ENCODE measurements at regions not wholly inside any gene's neighbourhood (a gene's known extent, or its start where the extent isn't known, plus 50 kb on each side); places are given as distances from the start of the nearest gene placed in this dataset.

DNA sequence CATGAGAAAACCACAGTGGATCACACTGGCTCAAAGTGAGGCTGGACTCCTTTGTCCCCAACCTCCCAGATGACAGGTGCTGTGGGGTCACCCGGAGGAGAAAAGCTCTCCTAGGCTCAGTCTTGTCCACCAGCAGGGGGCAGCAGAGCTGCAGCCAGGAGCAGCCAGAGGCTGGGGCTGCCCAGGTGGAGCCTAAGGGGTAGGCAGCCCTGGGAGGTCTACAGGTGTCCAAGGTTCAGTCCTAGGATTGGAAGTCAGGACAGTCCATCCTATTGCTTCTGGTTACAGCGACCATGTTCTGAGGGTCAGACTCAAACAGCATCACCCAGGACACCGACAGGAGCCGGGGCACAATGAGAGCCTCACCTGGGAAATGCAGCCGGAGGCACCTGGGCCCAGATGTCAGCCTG is 77.6 kb upstream of the IGLL5 start:
- DNase-seq (ENCODE audit: low spot score), result no peak
- H3K4me3 ChIP-seq, result no peak overlapping the region
- H3K27ac ChIP-seq, result no peak overlapping the region
- TF ChIP-seq, protein P1, sequence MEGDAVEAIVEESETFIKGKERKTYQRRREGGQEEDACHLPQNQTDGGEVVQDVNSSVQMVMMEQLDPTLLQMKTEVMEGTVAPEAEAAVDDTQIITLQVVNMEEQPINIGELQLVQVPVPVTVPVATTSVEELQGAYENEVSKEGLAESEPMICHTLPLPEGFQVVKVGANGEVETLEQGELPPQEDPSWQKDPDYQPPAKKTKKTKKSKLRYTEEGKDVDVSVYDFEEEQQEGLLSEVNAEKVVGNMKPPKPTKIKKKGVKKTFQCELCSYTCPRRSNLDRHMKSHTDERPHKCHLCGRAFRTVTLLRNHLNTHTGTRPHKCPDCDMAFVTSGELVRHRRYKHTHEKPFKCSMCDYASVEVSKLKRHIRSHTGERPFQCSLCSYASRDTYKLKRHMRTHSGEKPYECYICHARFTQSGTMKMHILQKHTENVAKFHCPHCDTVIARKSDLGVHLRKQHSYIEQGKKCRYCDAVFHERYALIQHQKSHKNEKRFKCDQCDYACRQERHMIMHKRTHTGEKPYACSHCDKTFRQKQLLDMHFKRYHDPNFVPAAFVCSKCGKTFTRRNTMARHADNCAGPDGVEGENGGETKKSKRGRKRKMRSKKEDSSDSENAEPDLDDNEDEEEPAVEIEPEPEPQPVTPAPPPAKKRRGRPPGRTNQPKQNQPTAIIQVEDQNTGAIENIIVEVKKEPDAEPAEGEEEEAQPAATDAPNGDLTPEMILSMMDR (IDR thresholded peaks at IDR 0.05), result no peak

DNA sequence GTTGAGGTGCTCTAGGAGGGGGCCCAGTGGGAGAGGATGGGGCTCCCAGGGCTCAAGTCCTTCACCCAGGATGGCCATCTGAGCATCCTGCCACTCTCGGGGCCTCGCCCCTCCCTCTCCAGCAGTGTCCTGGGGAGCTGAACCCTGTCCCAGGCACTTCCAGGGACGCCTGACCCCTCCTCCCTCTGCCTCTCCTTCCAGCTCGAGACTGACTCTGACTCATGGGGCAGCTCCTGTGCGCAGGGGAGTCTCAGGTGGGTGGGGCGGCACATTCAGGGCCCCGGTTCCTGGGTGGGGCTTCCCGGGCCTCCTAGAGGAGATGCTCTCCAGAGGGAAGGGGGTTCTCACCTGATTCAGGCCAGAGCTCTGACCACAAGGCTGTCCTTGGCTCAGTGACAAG is 77.1 kb upstream of the IGLL5 start:
- TF ChIP-seq, protein P1 (IDR thresholded peaks at IDR 0.05), result no peak
- no peak for DNase-seq (ENCODE audit: low spot score)
- Histone ChIP-seq H3K4me3 (no peak overlapping the region), H3K27ac (no peak overlapping the region)

DNA sequence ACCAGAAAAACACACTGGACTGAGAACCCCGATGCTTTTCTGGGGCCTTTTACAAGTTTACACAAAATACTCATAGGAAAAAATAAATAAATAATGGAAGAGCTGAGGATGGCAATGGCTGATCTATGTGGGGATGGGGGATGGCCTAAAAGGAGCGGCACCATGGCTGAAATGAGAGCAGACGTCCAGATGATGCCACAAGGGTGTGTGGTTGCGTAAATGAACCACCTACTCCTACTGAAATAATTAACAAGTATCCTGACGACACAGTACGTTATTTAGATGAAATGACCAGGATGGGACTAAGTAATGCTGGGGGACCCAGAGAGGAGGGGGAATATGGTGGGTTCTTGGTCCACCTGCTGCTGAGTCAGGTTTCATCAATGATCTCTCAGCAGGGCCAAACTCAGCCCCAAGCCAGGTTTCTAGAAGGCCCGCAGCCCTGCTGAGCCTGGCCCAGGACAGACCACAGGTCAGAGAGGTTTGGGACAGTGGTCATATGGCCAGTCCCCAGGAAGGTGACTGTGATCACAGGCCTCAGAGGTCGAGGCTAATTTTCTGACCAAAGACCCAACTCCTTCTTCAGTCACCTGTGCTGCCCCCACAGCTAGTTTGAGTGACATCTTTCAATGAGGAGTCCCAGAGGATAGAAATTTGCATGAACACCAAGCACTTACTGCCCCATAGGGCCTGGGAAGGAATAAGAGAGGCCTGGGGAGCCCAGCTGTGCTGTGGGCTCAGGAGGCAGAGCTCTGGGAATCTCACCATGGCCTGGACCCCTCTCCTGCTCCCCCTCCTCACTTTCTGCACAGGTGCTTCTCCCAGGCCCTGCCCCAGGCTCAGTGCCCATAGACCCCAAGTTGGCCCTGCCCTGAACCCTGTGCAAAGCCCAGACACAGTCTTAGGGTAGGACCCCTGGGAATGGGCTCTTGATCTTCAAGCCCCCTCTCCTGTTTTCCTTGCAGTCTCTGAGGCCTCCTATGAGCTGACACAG is 76.3 kb upstream of the IGLL5 start:
- no peak for DNase-seq (ENCODE audit: low spot score)
- H3K27ac ChIP-seq, result no peak overlapping the region
- TF ChIP-seq, protein P1 (IDR thresholded peaks at IDR 0.05), result no peak
- no peak overlapping the region for H3K4me3 ChIP-seq

DNA sequence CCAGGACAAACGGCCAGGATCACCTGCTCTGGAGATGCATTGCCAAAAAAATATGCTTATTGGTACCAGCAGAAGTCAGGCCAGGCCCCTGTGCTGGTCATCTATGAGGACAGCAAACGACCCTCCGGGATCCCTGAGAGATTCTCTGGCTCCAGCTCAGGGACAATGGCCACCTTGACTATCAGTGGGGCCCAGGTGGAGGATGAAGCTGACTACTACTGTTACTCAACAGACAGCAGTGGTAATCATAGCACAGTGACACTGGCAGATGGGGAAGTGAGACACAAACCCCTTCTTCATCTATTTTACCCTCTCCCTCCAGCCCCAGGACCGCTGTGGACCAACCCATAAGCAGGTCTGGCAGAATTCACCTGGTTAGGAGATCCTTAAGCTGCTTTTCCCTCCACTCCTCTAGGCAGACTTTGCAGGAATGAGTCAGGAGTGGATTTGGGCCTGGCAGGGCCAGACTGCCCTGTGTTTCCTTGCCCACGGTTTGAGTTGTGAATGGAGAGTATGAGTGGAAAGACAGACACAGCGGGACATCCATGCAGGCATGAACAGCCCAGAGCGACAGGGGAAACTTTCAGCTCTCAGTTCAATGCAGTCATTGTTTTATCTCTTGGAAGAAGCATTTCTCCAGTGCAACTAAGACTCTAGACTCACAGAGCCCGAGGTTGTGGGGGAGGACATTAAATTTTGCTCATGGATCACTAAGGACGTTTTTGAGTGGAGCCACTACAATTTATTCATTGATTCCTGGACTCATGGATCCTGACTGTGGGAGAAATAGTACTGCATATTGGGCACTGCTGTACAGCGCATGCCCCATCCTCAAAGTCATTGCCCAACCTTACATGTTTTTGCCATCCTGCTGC is 75.3 kb upstream of the IGLL5 start:
- no peak overlapping the region for H3K4me3 ChIP-seq

DNA sequence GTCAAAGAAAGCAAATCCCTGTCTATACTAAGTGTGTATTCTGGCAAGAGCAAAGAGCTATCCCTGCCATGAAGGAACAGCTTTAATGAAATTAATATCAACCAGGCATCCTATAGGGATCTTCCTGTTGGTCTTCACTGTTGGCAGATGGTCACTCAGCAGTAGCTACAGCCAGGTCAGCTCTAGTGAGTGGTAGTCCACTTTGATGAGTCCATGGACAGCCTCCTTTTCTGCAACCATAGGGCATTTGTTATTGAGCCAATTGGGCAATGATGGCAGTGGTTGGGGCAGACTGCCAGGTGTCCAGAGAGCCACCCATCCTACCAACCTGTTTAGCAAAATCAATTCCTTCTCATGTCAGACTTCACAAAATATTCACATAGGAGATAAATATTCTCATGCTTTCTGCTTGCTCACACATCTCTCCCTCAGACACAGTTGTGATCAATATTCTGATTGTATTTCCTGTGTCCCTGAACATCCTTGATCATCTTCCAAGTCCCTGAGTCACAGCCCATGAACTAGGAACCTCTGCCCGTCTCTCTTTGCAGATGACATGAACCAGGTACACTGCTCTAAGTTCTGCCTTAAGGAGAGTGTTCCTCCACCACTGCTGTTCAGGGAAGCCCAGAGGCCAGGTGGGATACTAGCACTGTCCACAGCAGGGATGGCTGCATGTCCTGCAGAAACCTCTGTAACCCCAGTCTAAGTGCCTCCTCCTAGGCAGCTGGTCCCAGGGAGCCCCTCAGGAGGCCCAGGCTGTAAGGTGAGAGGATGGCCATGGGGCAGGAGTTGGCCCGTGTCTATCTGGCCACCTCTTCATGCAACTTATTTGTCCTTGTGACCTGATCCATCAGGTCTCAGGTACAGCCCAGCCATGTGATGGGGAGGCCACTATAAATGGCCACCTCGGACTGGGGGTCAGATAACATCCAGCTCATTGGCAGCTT is 74.2 kb upstream of the IGLL5 start:
- TF ChIP-seq, protein P1 (IDR thresholded peaks at IDR 0.05), result no peak
- Histone ChIP-seq H3K27ac (no peak overlapping the region), H3K4me3 (no peak overlapping the region)
- DNase-seq (ENCODE audit: low spot score), result no peak

More for the DNA sequence above, 75.3 kb upstream of the IGLL5 start:
- H3K27ac ChIP-seq, result no peak overlapping the region
- TF ChIP-seq, protein P1 (IDR thresholded peaks at IDR 0.05), result no peak
- DNase-seq (ENCODE audit: low spot score), result no peak

DNA sequence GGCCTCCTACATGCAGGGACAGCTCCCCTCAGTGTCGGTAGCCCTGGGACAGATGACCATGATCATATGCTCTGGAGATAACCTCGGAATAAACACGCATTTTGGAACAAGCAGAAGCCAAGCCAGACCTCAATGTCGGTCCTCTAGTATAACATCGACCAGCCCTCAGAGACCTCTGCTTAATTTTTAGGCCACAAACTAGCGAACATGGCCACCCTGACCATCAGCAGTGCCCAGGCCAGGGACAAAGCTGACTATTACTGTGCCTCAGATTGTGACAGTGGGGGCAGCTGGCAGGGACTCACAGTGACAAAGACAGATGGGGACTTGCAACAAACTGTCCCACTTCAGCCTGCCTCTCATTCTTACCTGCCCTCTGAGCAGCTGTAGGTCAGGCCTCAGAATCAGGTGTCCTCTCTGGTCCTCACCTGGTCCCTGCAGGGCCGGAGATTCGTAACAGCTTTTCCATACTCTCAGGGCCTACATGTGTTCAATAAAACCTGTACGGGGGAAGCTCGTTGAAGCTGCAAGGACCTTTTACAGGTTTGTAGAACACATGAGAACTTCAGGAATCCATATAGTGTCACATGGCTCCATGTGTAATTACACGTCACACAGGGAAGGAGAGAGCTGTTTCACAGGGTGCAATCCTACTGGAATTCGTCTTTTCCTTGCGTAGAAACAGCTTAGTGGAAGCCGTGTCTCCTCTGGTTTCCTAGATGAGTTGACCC is 72.8 kb upstream of the IGLL5 start:
- no peak for DNase-seq (ENCODE audit: low spot score)
- Histone ChIP-seq H3K4me3 (no peak overlapping the region), H3K27ac (no peak overlapping the region)
- TF ChIP-seq, protein P1 (IDR thresholded peaks at IDR 0.05), result no peak

All from coronary artery (tissue), 2 donors.